Lung (tissue), 11 donors: ENCODE measurements at regions not wholly inside any gene's neighbourhood (a gene's known extent, or its start where the extent isn't known, plus 50 kb on each side); places are given as distances from the start of the nearest gene placed in this dataset.
A peak's percentile ranks its signal among the peaks of the same experiment; 100 is the strongest.

Source experiments
- ATAC-seq: fragments of 200-7000 bp; cut with Tn5 transposase; one replicate; pipeline ENCODE4 v1.9.1; 2020; ENCODE audit warnings: moderate number of reproducible peaks; ENCODE audit not compliant: insufficient read depth, low FRiP score
- DNase-seq, 3 donors: peaks; one replicate each; pipeline ENCODE4 v3.0.0-alpha.2; 2013 to 2017
- H3K27ac ChIP-seq, 2 donors: one replicate each; pipeline ENCODE4 v1.5.1; 2013; ENCODE audit warnings: mild to moderate bottlenecking in 2 of 2, moderate library complexity in 2 of 2, control low read depth in 1 of 2, inconsistent platforms in 1 of 2, low read depth in 1 of 2, low read length in 1 of 2
- H3K27me3 ChIP-seq, 3 donors: one replicate each; pipeline ENCODE4 v1.5.1; 2013; ENCODE audit warnings: low read length in 2 of 3; ENCODE audit not compliant: control insufficient read depth in 3 of 3, insufficient read depth in 3 of 3
- H3K36me3 ChIP-seq, 4 donors: one replicate each; pipeline ENCODE4 v1.5.1; 2013; ENCODE audit warnings: low read length in 4 of 4, mild to moderate bottlenecking in 1 of 4, moderate library complexity in 1 of 4; ENCODE audit not compliant: control insufficient read depth in 4 of 4, insufficient read depth in 4 of 4
- H3K4me1 ChIP-seq, 5 donors: one replicate each; pipeline ENCODE4 v1.5.1; 2013; ENCODE audit warnings: low read length in 5 of 5, mild to moderate bottlenecking in 2 of 5, moderate library complexity in 1 of 5; ENCODE audit not compliant: control insufficient read depth in 5 of 5, insufficient read depth in 5 of 5
- H3K4me3 ChIP-seq: one replicate; pipeline ENCODE4 v1.5.1; 2013; ENCODE audit warnings: mild to moderate bottlenecking, control low read depth, moderate library complexity
- H3K9ac ChIP-seq, 2 donors: one replicate each; pipeline ENCODE4 v1.5.1; 2013; ENCODE audit warnings: low read length in 2 of 2, control low read depth in 1 of 2; ENCODE audit not compliant: insufficient read depth in 1 of 2
- H3K9me3 ChIP-seq, 4 donors: one replicate each; pipeline ENCODE4 v1.5.1; 2013; ENCODE audit warnings: low read length in 3 of 4, mild to moderate bottlenecking in 1 of 4, moderate library complexity in 1 of 4; ENCODE audit not compliant: control insufficient read depth in 4 of 4, insufficient read depth in 3 of 4
- WGBS, 2 donors: extraction: QIAGEN DNeasy Blood & Tissue Kit; methylation state at CpG; one replicate each; pipeline ENCODE4 v1.1.7; 2013; 5-methylcytosine and 5-hydroxymethylcytosine counted together
- TF ChIP-seq, protein P1 (sequence below): IDR thresholded peaks from 2 replicates; pipeline ENCODE4 v1.5.1; 2012; ENCODE audit warnings: mild to moderate bottlenecking; ENCODE audit errors: control extremely low read depth, extremely low read depth
- donor health status: control.
- donor health status: control.
- donor health status: Bipolar disorder and iron deficiency.
- donor health status: healthy.
- donor health status: DM: yes; HTN: yes; CAD: no.

- Histone ChIP-seq H3K9me3 (peaks cover 0 to 2% (median 0%) of the 10 kb centered on the region in 4 donors), H3K4me1 (no peaks in the 10 kb centered on the region), H3K27me3 (no peaks in the 10 kb centered on the region), H3K27ac (no peak overlapping the region), H3K4me3 (no peak overlapping the region), H3K36me3 (no peaks in the 10 kb centered on the region), H3K9ac (no peak overlapping the region)
- peak in 1 of 3 donors; percentile 6 for DNase-seq
- WGBS, 2 donors, result 44 to 61% methylated on average over 2 of the region's 2 CpGs
- no peak for ATAC-seq
- TF ChIP-seq, protein P1, sequence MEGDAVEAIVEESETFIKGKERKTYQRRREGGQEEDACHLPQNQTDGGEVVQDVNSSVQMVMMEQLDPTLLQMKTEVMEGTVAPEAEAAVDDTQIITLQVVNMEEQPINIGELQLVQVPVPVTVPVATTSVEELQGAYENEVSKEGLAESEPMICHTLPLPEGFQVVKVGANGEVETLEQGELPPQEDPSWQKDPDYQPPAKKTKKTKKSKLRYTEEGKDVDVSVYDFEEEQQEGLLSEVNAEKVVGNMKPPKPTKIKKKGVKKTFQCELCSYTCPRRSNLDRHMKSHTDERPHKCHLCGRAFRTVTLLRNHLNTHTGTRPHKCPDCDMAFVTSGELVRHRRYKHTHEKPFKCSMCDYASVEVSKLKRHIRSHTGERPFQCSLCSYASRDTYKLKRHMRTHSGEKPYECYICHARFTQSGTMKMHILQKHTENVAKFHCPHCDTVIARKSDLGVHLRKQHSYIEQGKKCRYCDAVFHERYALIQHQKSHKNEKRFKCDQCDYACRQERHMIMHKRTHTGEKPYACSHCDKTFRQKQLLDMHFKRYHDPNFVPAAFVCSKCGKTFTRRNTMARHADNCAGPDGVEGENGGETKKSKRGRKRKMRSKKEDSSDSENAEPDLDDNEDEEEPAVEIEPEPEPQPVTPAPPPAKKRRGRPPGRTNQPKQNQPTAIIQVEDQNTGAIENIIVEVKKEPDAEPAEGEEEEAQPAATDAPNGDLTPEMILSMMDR, result no peak
Observed at GRCh38 chr14:40368314-40368713, 936.1 kb upstream of the FBXO33 start.

DNA sequence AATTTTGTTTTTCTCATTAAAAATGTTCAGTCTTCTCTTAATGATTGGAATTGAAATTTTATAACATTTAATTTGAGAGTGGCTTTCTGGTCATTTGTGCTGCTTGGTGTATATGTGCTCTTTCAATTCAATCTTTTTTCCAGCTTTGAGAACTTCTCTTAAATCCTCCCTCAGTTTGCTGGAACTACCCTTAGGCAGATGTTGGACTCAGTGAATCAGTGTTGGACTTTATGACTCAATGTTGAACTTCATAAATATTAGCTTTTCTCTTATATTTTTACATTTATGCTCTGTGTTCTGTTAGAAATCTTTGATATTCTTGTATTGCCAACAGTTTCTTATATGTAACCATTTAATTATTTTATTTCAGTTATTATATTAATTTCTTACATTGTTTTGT lies 935.5 kb upstream of the FBXO33 start:
- ATAC-seq (no peak), DNase-seq (no peak)
- Histone ChIP-seq H3K27ac (no peak overlapping the region), H3K9me3 (peaks cover 0 to 2% (median 0%) of the 10 kb centered on the region in 4 donors), H3K4me1 (no peaks in the 10 kb centered on the region), H3K27me3 (no peaks in the 10 kb centered on the region), H3K4me3 (no peak overlapping the region), H3K36me3 (no peaks in the 10 kb centered on the region), H3K9ac (no peak overlapping the region)
- TF ChIP-seq, protein P1, result no peak

DNA sequence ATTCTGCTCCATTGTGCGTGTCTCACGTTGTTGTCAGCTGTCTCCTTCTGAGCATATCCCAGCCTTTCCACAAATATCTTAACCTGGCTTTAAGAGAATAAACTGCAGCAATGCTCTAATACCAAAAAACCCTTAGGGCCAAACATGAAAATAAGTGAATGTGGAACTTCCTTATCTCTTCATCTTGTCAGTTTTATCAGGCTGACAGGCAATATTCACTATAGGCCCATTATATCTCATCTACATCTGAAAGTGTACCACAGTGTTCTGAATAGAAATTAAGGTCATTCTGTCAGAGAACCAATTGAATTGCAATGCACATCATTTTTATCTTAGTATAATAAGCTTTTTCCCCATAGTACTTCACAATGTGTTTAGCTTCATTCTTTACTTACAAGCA lies 933.1 kb upstream of the FBXO33 start:
- H3K4me3 ChIP-seq, result no peak overlapping the region
- no peaks in the 10 kb centered on the region for H3K27me3 ChIP-seq
- WGBS, 2 donors, result 83 to 91% methylated on average over 2 of the region's 2 CpGs
- no peak for ATAC-seq
- TF ChIP-seq, protein P1, result no peak
- H3K4me1 ChIP-seq, result no peaks in the 10 kb centered on the region
- no peak for DNase-seq
- H3K9ac ChIP-seq, result no peak overlapping the region
- no peak overlapping the region for H3K27ac ChIP-seq
- no peaks in the 10 kb centered on the region for H3K36me3 ChIP-seq
- peaks cover 0 to 2% (median 0%) of the 10 kb centered on the region in 4 donors for H3K9me3 ChIP-seq

DNA sequence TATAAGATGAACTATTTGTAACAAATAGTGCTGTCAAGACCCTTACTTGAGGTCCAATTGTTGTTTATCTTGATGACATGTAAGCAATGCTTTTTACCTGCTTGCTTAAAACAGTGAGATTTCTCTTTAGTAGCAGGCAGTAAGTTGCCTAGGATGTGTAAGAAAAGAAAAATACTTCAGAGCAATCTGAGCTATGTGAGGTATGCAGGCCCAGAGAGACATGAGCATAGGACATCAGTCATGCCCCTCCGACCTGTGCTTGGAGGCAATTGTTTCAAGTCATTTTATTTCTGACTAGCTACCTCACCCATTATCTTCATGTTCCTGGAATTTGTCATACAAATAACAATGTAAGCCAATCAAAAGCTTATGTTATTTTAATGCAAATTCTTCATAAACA lies 930.6 kb upstream of the FBXO33 start:
- Histone ChIP-seq H3K9ac (no peak overlapping the region), H3K9me3 (peaks cover 0 to 2% (median 0%) of the 10 kb centered on the region in 4 donors), H3K36me3 (no peaks in the 10 kb centered on the region), H3K27ac (no peak overlapping the region), H3K27me3 (no peaks in the 10 kb centered on the region), H3K4me1 (no peaks in the 10 kb centered on the region), H3K4me3 (no peak overlapping the region)
- DNase-seq (no peak), ATAC-seq (no peak)
- WGBS, 2 donors, result 46 to 48% methylated on average over 1 of the region's 1 CpG
- TF ChIP-seq, protein P1, result no peak
